Superior temporal gyrus (tissue), 1 donor: ENCODE measurements at regions not wholly inside any gene's neighbourhood (a gene's known extent, or its start where the extent isn't known, plus 50 kb on each side); places are given as distances from the start of the nearest gene placed in this dataset.
"Not testable (repeated sequence)": the region's sequence is repeated elsewhere in the genome, so short reads cannot be mapped to it uniquely, and the experiment has no call there.

Experiments used
- DNase-seq: peaks from one replicate; pipeline ENCODE4 v3.0.0-alpha.2; 2016; ENCODE audit errors: extremely low spot score

GRCh38 chr10:52479567-52479966, 165.5 kb downstream of the DKK1 start:
- no peak for DNase-seq

DNA sequence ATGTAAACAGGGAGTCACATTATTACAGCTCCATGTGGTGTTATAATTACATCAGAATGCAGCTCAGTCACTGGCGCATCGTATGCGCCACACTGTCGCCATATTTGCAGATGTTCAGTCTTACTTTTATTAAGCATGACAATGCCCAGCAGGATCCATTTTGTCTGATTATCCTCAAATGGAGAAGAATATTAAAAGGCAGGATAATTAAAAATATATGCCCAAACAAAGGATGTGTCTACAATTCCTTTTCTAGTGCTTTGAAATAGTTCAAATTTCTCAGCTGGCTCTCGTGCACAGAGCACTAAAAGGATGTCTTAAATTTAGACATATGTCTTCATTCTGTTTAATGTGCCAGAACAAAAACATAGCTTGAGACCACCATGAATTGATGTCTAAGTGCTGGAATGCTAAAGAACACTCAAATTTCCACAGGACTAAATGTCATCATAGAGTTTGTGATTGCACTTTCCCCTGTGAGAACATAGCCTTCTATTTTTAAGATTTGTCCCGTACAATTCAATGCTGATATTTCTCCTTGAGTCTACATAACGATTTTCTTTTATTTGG, 168.0 kb downstream of the DKK1 start:
- DNase-seq, result no peak

GRCh38 chr10:52483587-52483986, 169.5 kb downstream of the DKK1 start:
- no peak for DNase-seq

- DNase-seq, result no peak
Measured at GRCh38 chr10:52484206-52485065, 170.4 kb downstream of the DKK1 start.

GRCh38 chr10:52485462-52485861, 171.4 kb downstream of the DKK1 start:
- no peak for DNase-seq

DNA sequence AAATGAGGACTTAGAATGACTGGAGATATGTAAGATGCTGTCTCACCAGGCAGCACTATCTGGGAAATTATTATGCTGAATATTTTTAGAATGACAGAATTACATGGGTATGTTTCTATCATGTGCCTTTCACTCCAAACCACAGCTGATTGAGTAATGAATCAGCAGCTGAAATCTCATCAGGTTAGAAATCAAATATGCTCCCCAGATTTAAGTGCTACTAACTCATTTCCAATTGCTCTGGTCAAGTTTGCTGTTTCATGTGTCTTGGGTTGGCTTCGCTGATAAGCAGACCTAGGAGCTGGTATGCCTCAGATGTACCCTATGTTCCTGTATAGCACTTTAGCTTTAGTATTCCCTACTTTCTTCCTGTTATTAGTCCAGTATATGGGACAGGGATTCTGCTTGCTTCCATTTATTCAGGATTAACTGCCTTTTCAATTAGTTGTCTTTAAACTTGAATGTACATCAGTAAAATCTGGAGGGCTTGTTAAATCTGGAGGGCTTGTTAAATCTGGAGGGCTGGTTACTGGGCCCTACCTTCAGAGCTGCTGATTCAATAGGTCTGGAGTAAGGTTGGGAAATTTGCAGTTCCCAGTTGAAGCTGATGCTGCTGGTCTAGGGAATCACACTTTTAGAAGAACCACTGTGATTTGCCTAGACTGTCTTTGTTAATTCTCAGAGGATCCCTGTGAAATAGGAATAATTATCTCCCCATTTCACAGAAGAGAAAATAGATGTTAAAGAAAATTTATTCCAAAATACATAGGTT, 172.9 kb downstream of the DKK1 start:
- DNase-seq, result no peak

- DNase-seq, result peak; percentile 81
Measured at GRCh38 chr10:52488606-52489485, 174.8 kb downstream of the DKK1 start.

DNA sequence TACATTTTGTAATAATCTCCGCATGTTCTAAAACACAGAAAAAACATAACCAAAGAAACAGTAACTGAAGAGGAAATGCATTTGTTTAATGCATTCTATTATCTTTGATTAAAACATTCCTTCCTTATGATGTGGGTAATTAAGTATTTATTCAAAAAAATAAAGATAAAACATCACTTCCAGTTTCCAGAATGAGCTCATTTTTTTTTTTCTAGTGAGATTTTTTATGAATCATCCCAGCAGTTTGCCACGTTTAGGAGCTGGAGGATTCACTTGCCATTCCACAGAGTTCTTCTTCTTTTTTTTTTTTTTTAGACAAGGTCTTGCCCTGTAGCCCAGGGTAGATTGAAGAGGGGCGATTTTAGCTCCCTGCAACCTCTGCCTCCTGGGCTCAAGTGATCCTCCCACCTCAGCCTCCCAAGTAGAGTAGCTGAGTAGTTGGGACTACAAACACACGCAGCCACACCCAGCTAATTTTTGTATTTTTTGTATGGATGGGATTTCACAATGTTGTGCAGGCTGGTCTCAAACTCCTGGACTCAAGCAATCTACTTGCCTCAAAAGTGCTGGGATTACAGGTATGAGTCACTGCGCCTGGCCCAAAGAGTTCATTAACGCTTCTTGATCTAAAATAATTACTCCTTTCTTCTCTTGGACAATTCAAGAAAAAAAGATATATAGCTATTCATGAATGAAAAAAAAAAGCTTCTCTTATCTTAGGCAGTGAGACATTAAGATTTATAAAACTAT, 177.3 kb downstream of the DKK1 start:
- no peak for DNase-seq

GRCh38 chr10:52499281-52499680, 185.2 kb downstream of the DKK1 start:
- no peak for DNase-seq

GRCh38 chr10:52500476-52500875, 186.4 kb downstream of the DKK1 start:
- no peak for DNase-seq

- DNase-seq, result no peak
Measured at GRCh38 chr10:52502237-52502636, 188.2 kb downstream of the DKK1 start.

DNA sequence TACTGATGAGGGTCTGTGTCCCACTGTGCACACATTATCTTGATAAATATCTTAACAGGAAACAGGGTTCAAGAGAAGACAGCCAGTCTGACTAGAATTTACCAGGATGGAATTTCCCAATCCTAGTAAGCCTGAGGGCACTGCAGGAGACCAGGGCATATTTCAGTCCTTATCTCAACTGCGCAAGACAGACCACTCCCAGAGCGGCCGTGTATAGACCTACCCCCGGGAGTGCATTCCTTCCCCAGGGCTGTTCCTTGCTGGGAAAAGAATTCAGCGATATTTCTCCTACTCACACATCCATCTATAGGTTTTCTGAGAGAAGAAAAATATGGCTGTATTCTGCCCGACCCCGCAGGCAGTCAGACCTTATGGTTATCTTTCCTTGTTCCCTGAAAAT, 191.3 kb downstream of the DKK1 start:
- DNase-seq, result not testable (repeated sequence)

DNA sequence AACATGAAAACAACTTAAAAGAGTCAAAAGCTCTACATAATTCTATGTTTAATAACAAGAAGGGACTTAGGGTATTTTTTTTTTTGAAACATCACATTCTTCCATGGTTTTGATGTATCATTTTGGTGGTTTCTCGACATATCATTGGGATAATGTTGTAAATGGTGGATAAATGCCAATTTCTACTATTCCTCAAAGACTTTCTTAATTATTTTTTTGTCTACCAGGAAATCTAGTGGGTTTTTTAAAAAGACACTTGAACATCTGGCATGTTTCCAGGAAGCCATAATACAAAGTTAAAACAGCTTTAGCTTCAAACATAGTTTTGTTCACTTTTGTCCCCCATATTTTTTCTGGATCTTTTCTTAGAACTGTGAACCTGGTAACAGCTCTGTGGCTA, 200.4 kb downstream of the DKK1 start:
- no peak for DNase-seq

- DNase-seq, result peak; percentile 10
Measured at GRCh38 chr10:52517012-52517411, 202.9 kb downstream of the DKK1 start.

GRCh38 chr10:52523696-52524095, 209.6 kb downstream of the DKK1 start:
- DNase-seq, result no peak

GRCh38 chr10:52525761-52526160, 211.7 kb downstream of the DKK1 start:
- DNase-seq, result no peak

- no peak for DNase-seq
Measured at GRCh38 chr10:52526251-52526823, 212.3 kb downstream of the DKK1 start.

- DNase-seq, result no peak
Measured at GRCh38 chr10:52532650-52533290, 218.7 kb downstream of the DKK1 start.

DNA sequence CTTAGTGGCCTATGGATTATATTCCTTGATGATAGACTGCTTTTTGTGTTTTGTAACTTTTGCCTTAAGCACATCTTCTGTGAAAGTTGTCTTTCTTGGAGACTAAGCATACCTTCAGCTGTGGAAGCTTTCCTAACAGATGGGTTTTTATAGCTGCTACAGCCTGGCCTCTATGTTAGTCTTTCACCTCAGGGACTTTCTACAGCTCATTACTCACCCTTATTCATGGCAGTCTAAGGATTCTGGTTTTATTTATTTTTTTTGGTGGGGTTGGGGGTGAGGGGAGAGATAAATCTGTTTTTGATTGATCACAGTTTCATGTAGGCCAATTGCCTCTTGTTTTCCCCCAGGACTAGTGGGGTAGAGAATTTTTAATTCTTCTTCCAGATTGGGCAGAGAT, 219.9 kb downstream of the DKK1 start:
- DNase-seq, result no peak

DNA sequence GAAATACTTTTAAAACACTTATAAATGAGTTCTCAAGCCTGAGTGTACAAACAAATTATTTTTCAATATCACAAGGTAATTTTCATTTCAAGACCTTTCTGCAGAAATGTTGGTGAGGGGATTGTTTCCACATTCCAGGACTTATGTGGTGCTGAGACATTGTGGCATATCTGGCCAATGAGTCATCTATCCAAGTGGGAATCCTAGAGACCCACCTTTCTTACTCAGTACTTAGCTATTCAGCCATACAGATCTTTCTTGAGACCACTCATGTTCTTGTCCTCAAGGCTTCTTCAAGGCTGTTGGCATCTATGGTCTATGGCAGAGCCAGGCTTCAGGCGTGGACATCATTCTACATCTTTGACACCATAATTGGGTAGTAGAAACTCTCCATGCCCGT, 225.4 kb downstream of the DKK1 start:
- DNase-seq, result no peak
